Ishikawa (cell line): ENCODE measurements at regions not wholly inside any gene's neighbourhood (a gene's known extent, or its start where the extent isn't known, plus 50 kb on each side); places are given as distances from the start of the nearest gene placed in this dataset.

Experiments
- CREB1 ChIP-seq: IDR thresholded peaks from 2 replicates; pipeline ENCODE4 v1.6.1; 2012; ENCODE audit warnings: low read depth
- EP300 ChIP-seq: IDR thresholded peaks from 2 replicates; pipeline ENCODE4 v1.6.1; 2012; ENCODE audit warnings: borderline replicate concordance
- RAD21 ChIP-seq: IDR thresholded peaks from 2 replicates; pipeline ENCODE4 v1.6.1; 2012; ENCODE audit warnings: low read depth
- TAF1 ChIP-seq: IDR thresholded peaks from 2 replicates; pipeline ENCODE4 v1.6.1; 2012; ENCODE audit warnings: low read depth, mild to moderate bottlenecking
- USF1 ChIP-seq: IDR thresholded peaks from 2 replicates; pipeline ENCODE4 v1.6.1; 2012
- YY1 ChIP-seq: IDR thresholded peaks from 2 replicates; pipeline ENCODE4 v1.6.1; 2012; ENCODE audit warnings: low read depth

- TF ChIP-seq EP300 (no peak), RAD21 (no peak), YY1 (no peak), TAF1 (no peak), CREB1 (no peak), USF1 (no peak)
These were observed 115.4 kb upstream of the CDC42EP3 start for GRCh38 chr2:37786854-37787253.
